ENCODE measurements at regions not wholly inside any gene's neighbourhood (a gene's known extent, or its start where the extent isn't known, plus 50 kb on each side); places are given as distances from the start of the nearest gene placed in this dataset.

DNA sequence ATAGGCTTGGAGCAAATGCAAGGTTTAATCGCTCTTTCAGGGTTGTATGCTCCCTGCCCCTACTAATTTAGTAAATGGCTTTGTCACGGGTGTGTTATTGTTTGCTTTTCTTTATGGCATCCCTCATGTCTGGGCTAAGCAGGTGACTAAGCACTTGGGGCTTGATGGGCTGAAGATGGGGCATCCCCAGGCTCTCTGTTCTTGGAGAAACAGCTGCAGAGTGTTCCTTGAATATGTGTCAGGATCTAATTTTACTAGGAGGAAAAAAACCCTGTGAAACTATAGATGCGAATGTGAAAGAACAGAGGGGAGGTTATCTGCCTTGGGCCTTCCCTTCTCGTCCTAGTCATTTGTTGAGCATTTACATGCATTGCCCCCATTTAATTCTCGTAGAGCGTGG lies 94.7 kb upstream of the TAF1B start:
- BruUV-seq (replicated peaks) = no TSS peak
- intact Hi-C loops (cut with micrococcal nuclease; ENCODE audit: unreplicated experiment) = no loop called here
- Mint-ChIP-seq H3K27ac (ENCODE audit: unreplicated experiment) (no peak overlapping the region), H3K36me3 (ENCODE audit: insufficient read depth, unreplicated experiment) (peaks cover 15% of the 10 kb centered on the region), H3K4me1 (ENCODE audit: low read depth, unreplicated experiment) (peaks cover 48% of the 10 kb centered on the region), H3K4me3 (ENCODE audit: low read depth, unreplicated experiment) (no peak overlapping the region), H3K9me3 (ENCODE audit: low read depth, unreplicated experiment) (no peaks in the 10 kb centered on the region), H3K27me3 (ENCODE audit: unreplicated experiment) (no peaks in the 10 kb centered on the region)
- CTCF ChIA-PET = no interaction called here
- DNase-seq = no peak
- TF ChIP-seq, protein P1, sequence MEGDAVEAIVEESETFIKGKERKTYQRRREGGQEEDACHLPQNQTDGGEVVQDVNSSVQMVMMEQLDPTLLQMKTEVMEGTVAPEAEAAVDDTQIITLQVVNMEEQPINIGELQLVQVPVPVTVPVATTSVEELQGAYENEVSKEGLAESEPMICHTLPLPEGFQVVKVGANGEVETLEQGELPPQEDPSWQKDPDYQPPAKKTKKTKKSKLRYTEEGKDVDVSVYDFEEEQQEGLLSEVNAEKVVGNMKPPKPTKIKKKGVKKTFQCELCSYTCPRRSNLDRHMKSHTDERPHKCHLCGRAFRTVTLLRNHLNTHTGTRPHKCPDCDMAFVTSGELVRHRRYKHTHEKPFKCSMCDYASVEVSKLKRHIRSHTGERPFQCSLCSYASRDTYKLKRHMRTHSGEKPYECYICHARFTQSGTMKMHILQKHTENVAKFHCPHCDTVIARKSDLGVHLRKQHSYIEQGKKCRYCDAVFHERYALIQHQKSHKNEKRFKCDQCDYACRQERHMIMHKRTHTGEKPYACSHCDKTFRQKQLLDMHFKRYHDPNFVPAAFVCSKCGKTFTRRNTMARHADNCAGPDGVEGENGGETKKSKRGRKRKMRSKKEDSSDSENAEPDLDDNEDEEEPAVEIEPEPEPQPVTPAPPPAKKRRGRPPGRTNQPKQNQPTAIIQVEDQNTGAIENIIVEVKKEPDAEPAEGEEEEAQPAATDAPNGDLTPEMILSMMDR (IDR thresholded peaks at IDR 0.05; ENCODE audit: unreplicated experiment) = no peak

- peaks cover 55% of the 10 kb centered on the region for H3K4me1 Mint-ChIP-seq (ENCODE audit: low read depth, unreplicated experiment)
- no peak overlapping the region for H3K27ac Mint-ChIP-seq (ENCODE audit: unreplicated experiment)
- no TSS peak for BruUV-seq (replicated peaks)
- H3K36me3 Mint-ChIP-seq (ENCODE audit: insufficient read depth, unreplicated experiment) = peaks cover 24% of the 10 kb centered on the region
- CTCF ChIA-PET = interaction anchor here (0.5 to 0.6 kb wide), 2 partner anchors 61 to 608 kb away, joined by 3 to 6 read pairs; no protein-coding TSS in a partner anchor
- H3K9me3 Mint-ChIP-seq (ENCODE audit: low read depth, unreplicated experiment) = no peaks in the 10 kb centered on the region
- no peak for DNase-seq
- intact Hi-C loops (cut with micrococcal nuclease; ENCODE audit: unreplicated experiment) = no loop called here
- no peaks in the 10 kb centered on the region for H3K27me3 Mint-ChIP-seq (ENCODE audit: unreplicated experiment)
- TF ChIP-seq, protein P1 (IDR thresholded peaks at IDR 0.05; ENCODE audit: unreplicated experiment) = no peak
- no peak overlapping the region for H3K4me3 Mint-ChIP-seq (ENCODE audit: low read depth, unreplicated experiment)
Observed at GRCh38 chr2:9749546-9750223, 93.6 kb upstream of the TAF1B start.

- intact Hi-C loops (cut with micrococcal nuclease; ENCODE audit: unreplicated experiment) = no loop called here
- Mint-ChIP-seq H3K27ac (ENCODE audit: unreplicated experiment) (no peak overlapping the region), H3K27me3 (ENCODE audit: unreplicated experiment) (no peaks in the 10 kb centered on the region), H3K4me3 (ENCODE audit: low read depth, unreplicated experiment) (no peak overlapping the region), H3K4me1 (ENCODE audit: low read depth, unreplicated experiment) (peaks cover 47% of the 10 kb centered on the region), H3K9me3 (ENCODE audit: low read depth, unreplicated experiment) (no peaks in the 10 kb centered on the region), H3K36me3 (ENCODE audit: insufficient read depth, unreplicated experiment) (peaks cover 24% of the 10 kb centered on the region)
- TF ChIP-seq, protein P1 (IDR thresholded peaks at IDR 0.05; ENCODE audit: unreplicated experiment) = no peak
- BruUV-seq (replicated peaks) = no TSS peak
- no peak for DNase-seq
- CTCF ChIA-PET = no interaction called here
Observed at GRCh38 chr2:9750224-9751215, 92.8 kb upstream of the TAF1B start.

- DNase-seq = no peak
- TF ChIP-seq, protein P1 (IDR thresholded peaks at IDR 0.05; ENCODE audit: unreplicated experiment) = no peak
- Mint-ChIP-seq H3K4me1 (ENCODE audit: low read depth, unreplicated experiment) (peaks cover 43% of the 10 kb centered on the region), H3K4me3 (ENCODE audit: low read depth, unreplicated experiment) (no peak overlapping the region), H3K9me3 (ENCODE audit: low read depth, unreplicated experiment) (no peaks in the 10 kb centered on the region), H3K27me3 (ENCODE audit: unreplicated experiment) (no peaks in the 10 kb centered on the region), H3K27ac (ENCODE audit: unreplicated experiment) (no peak overlapping the region), H3K36me3 (ENCODE audit: insufficient read depth, unreplicated experiment) (peaks cover 24% of the 10 kb centered on the region)
- BruUV-seq (replicated peaks) = no TSS peak
- CTCF ChIA-PET = no interaction called here
- intact Hi-C loops (cut with micrococcal nuclease; ENCODE audit: unreplicated experiment) = no loop called here
Observed at GRCh38 chr2:9751831-9752230, 91.4 kb upstream of the TAF1B start.

Data from Calu3 (cell line).